ENCODE measurements at regions not wholly inside any gene's neighbourhood (a gene's known extent, or its start where the extent isn't known, plus 50 kb on each side); places are given as distances from the start of the nearest gene placed in this dataset.
A peak's percentile ranks its signal among the peaks of the same experiment; 100 is the strongest.
"Not testable (repeated sequence)": the region's sequence is repeated elsewhere in the genome, so short reads cannot be mapped to it uniquely, and the experiment has no call there.

DNA sequence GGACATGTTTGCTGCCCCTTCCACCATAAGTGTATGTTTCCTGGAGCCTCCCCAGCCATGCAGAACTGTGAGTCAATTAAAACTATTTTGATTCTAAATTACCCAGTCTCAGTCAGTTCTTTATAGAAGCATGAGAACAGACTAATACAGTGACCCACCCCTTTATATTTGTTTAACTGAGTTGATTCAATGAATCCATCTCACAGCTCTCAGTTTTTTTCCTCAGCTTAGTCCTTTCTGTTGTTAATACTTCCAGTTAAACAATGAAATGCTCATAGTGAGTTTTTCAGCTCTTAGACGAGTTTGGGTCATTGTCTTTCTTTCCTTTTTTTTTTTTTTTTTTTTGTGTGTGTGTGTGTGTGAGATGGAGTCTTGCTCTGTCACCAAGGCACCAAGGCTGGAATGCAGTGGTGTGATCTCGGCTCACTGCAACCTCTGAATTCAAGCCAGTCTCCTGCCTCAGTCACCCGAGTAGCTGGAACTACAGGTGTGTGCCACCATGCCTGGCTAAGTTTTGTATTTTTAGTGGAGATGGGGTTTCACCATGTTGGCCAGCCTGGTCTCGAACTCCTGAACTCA is 627.4 kb downstream of the SPATA31A7 start:
- not testable (repeated sequence) for H3K27ac Mint-ChIP-seq

DNA sequence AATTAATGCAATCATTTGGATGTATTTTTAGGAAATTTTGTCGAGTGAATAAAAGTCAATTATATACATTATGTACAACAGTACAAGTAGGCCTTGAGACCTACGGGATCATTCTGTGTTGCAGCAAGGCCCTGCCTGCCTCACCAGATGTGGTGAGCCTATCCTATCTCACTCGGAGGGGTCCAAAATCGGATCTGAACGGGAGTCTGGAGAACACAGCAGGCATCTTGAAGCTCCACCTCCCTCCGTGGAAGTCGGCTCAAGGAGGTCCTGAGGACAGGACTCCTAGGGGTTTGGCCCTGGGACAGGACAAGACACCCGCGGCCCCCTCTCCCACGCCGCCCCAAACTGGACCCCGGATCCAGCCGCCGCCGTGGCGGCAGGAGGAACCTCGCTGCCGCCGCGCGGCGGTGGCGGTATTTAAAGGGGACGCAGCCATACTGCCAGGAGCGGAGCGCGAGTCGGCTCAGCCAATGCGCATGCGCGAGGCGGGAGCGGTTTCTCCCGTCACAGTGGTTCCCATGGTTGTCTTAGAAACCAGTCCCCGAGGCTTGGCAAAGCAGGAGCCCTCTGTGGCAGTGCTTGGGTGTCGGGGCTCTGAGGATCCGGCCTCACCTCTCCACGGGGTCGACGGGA is 663.9 kb downstream of the SPATA31A7 start:
- H3K4me3 Mint-ChIP-seq (ENCODE audit: low read depth); H3K9me3 Mint-ChIP-seq (ENCODE audit: low read depth); H3K27me3 Mint-ChIP-seq; H3K4me1 Mint-ChIP-seq (ENCODE audit: low read depth); H3K27ac Mint-ChIP-seq; H3K36me3 Mint-ChIP-seq (ENCODE audit: insufficient read depth): not testable (repeated sequence)
- peak; percentile 85 for DNase-seq (ENCODE audit: low spot score, unreplicated experiment)

More for the DNA sequence above, 627.4 kb downstream of the SPATA31A7 start:
- DNase-seq (ENCODE audit: low spot score, unreplicated experiment); H3K4me3 Mint-ChIP-seq (ENCODE audit: low read depth); H3K9me3 Mint-ChIP-seq (ENCODE audit: low read depth); H3K4me1 Mint-ChIP-seq (ENCODE audit: low read depth); H3K36me3 Mint-ChIP-seq (ENCODE audit: insufficient read depth); H3K27me3 Mint-ChIP-seq: not testable (repeated sequence)

DNA sequence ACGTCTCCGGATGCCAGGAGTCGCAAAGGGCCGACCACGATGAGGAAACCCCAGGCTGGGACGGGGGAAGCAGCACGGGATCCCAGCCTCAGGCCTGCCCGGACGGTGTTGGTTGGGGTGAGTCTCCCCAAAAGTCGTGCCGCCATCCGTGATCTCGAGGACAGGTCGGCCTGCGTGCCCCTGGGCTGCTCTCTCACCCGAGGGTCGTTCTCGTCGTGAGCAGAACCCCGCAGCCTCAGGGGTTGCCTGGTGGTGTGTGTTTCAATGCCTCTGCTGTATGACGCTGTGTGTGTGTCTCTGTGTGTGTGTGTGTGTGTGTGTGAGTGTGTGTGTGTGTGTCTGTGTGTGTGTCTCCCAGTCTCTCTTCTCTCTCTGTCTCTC is 664.4 kb downstream of the SPATA31A7 start:
- not testable (repeated sequence) for H3K27ac Mint-ChIP-seq; H3K4me1 Mint-ChIP-seq (ENCODE audit: low read depth); H3K27me3 Mint-ChIP-seq; H3K4me3 Mint-ChIP-seq (ENCODE audit: low read depth); DNase-seq (ENCODE audit: low spot score, unreplicated experiment); H3K36me3 Mint-ChIP-seq (ENCODE audit: insufficient read depth); H3K9me3 Mint-ChIP-seq (ENCODE audit: low read depth)

DNA sequence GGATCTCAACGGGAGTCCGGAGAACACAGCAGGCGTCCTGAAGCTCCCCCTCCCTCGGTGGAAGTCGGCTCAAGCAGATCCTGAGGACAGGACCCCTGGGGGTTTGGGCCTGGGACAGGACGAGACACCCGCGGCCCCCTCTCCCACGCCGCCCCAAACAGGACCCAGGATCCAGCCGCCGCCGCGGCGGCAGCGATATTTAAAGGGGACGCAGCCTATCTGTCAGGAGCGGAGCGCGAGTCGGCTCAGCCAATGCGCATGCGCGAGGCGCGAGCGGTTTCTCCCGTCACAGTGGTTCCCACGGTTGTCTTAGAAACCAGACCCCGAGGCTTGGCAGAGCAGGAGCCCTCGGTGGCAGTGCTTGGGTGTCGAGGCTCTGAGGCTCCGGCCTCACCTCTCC is 666.4 kb downstream of the SPATA31A7 start:
- H3K36me3 Mint-ChIP-seq (ENCODE audit: insufficient read depth); H3K9me3 Mint-ChIP-seq (ENCODE audit: low read depth); H3K4me3 Mint-ChIP-seq (ENCODE audit: low read depth); H3K27ac Mint-ChIP-seq; H3K27me3 Mint-ChIP-seq; H3K4me1 Mint-ChIP-seq (ENCODE audit: low read depth); DNase-seq (ENCODE audit: low spot score, unreplicated experiment): not testable (repeated sequence)

DNA sequence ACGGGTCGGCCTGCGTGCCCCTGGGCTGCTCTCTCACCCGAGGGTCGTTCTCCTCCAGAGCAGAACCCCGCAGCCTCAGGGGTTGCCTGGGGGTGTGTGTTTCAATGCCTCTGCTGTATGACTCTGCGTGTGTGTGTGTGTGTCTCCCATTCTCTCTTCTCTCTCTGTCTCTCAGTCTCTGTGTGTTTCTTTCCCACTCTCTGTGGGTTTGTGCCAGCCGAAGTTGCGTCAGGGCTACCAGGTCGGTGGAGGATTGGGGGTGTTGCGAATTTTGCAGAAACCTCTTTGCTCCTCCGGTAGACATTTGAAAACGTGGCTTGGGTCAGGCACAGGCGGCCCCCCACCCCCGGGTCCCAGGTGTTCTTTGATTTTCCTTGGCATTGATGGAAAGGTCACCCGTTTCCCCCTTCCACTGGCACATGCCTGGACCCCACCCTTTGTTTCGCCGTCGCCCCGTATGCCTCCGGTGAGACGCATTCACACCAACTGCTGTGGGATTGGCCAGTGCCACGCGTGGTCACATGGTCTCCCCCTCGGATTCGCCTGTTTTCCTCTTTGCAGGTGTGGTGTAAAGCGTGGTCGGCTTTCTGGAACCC is 667.1 kb downstream of the SPATA31A7 start:
- not testable (repeated sequence) for H3K9me3 Mint-ChIP-seq (ENCODE audit: low read depth); DNase-seq (ENCODE audit: low spot score, unreplicated experiment); H3K27ac Mint-ChIP-seq; H3K27me3 Mint-ChIP-seq; H3K36me3 Mint-ChIP-seq (ENCODE audit: insufficient read depth); H3K4me1 Mint-ChIP-seq (ENCODE audit: low read depth)
- H3K4me3 Mint-ChIP-seq (ENCODE audit: low read depth), result peak overlapping the region; percentile 22

DNA sequence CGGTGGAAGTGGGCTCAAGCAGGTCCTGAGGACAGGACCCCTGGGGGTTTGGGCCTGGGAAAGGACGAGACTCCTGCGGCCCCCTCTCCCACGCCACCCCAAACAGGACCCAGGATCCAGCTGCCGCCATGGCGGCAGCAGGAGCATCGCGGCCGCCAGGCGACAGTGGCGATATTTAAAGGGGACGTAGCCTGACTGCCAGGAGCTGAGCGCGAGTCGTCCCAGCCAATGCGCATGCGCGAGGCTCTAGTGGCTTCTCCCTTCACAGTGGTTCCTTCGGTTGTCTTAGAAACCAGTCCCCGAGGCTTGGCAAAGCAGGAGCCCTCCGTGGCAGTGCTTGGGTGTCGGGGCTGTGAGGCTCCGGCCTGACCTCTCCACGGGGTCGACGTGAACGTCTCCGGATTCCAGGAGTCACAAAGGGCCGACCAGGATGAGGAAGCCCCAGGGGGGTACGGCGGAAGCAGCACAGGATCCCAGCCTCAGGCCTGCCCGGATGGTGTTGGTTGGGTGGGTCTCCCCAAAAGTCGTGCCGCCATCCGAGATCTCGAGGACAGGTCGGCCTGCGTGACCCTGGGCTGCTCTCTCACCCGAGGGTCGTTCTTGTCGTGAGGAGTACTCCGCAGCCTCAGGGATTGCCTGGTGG is 668.0 kb downstream of the SPATA31A7 start:
- H3K36me3 Mint-ChIP-seq (ENCODE audit: insufficient read depth); H3K27ac Mint-ChIP-seq; H3K4me1 Mint-ChIP-seq (ENCODE audit: low read depth): not testable (repeated sequence)

DNA sequence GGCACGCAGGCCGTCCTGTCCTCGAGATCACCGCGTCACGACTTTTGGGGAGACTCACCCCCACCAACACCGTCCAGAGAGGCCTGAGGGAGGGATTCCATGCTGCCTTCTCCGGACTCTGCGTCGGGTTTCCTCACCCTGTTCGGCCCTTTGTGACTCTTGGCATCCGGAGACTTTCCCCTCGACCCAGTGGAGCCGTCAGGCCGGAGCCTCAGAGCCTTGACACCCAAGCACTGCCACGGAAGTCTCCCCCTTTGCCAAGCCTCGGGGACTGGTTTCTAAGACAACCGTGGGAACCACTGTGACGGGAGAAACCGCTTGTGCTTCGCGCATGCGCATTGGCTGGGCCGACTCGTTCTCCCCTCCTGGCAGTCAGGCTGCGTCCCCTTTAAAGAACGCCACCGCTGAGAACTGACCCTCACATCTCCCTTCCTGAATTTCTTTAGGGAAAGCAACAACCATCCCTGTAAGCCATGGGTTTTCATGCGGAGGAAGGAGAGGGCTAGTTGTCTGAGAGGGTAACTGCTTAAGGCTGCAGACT is 672.7 kb downstream of the SPATA31A7 start:
- peak; percentile 17 for DNase-seq (ENCODE audit: low spot score, unreplicated experiment)
- not testable (repeated sequence) for H3K27ac Mint-ChIP-seq; H3K36me3 Mint-ChIP-seq (ENCODE audit: insufficient read depth); H3K9me3 Mint-ChIP-seq (ENCODE audit: low read depth); H3K4me3 Mint-ChIP-seq (ENCODE audit: low read depth); H3K27me3 Mint-ChIP-seq; H3K4me1 Mint-ChIP-seq (ENCODE audit: low read depth)

More for the DNA sequence above, 668.0 kb downstream of the SPATA31A7 start:
- H3K27me3 Mint-ChIP-seq; H3K9me3 Mint-ChIP-seq (ENCODE audit: low read depth); H3K4me3 Mint-ChIP-seq (ENCODE audit: low read depth); DNase-seq (ENCODE audit: low spot score, unreplicated experiment): not testable (repeated sequence)

DNA sequence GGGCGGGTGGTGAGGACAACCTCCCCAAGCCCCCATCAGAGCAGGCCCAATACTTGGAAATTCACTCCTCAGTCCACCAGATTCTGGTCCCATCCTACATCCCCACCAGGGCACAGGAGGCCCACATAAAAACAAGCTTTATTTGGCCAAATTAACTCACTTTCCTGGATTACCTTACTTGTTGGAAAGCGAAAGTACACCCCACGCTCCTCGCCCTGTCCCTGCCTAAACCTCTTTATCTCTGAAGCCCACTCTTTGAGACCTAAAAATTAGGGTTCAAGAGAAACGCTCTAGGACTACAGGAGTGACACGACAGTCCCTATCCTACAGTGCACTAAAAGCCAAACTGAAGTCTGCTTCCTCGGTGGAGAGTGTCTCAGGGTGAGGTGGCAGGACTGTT is 674.6 kb downstream of the SPATA31A7 start:
- H3K27me3 Mint-ChIP-seq; H3K4me1 Mint-ChIP-seq (ENCODE audit: low read depth); H3K9me3 Mint-ChIP-seq (ENCODE audit: low read depth); H3K4me3 Mint-ChIP-seq (ENCODE audit: low read depth); H3K36me3 Mint-ChIP-seq (ENCODE audit: insufficient read depth); DNase-seq (ENCODE audit: low spot score, unreplicated experiment); H3K27ac Mint-ChIP-seq: not testable (repeated sequence)

DNA sequence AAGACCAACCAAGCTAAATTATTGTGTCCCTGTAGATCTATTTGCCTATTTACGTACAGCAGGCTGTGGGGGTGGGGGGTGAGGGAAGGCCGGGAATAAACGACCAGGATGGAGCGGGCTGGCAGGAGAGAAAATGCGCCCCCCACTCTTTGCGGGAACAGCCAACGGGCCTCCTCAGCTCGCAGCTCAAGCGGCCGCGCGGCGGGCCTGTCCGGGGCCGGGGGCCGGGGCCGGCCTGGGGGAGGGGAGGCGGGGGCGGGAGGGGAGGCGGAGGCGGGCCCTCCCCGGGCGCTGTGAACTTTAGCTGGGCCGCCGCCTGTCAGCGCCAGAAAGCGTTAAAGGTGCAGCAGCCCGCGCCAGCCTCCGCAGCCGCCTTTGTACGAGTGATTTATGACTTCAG is 679.1 kb downstream of the SPATA31A7 start:
- H3K9me3 Mint-ChIP-seq (ENCODE audit: low read depth); H3K36me3 Mint-ChIP-seq (ENCODE audit: insufficient read depth); H3K4me1 Mint-ChIP-seq (ENCODE audit: low read depth); DNase-seq (ENCODE audit: low spot score, unreplicated experiment); H3K27me3 Mint-ChIP-seq: not testable (repeated sequence)
- H3K27ac Mint-ChIP-seq, result peak overlapping the region; percentile 95
- H3K4me3 Mint-ChIP-seq (ENCODE audit: low read depth), result peak overlapping the region; percentile 71

DNA sequence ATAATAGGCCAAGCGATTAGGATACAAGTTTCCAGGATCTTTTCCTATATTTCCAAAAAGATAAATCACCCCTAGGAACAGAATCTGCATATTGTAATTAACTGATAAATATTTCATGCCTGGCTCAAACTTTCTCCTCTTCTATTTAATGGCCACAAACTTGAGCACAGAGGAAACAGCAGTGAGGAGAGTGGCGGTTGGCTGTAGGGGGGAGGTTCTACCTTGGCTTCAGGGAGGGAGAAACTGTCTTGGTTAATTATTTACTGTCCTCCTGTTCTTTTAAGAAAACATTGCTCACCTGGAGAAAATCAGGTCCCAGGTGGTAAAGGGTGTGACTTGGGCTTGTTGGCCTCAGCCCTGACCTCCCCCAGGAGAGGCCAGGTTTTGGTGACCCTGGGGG is 682.5 kb downstream of the SPATA31A7 start:
- not testable (repeated sequence) for H3K27me3 Mint-ChIP-seq; H3K9me3 Mint-ChIP-seq (ENCODE audit: low read depth); H3K4me1 Mint-ChIP-seq (ENCODE audit: low read depth); H3K4me3 Mint-ChIP-seq (ENCODE audit: low read depth); H3K36me3 Mint-ChIP-seq (ENCODE audit: insufficient read depth); H3K27ac Mint-ChIP-seq
- DNase-seq (ENCODE audit: low spot score, unreplicated experiment), result peak; percentile 8

Measured in progenitor cell of endocrine pancreas (in vitro differentiated cells).